ENCODE measurements at regions not wholly inside any gene's neighbourhood (a gene's known extent, or its start where the extent isn't known, plus 50 kb on each side); places are given as distances from the start of the nearest gene placed in this dataset.

GRCh38 chr2:41602341-41602740 is 445.5 kb upstream of the PKDCC start:
- TF ChIP-seq CTCF (conservative IDR thresholded peaks at IDR 0.05) (no peak), ZFX (IDR thresholded peaks at IDR 0.05) (no peak)
